Motor neuron (in vitro differentiated cells): ENCODE measurements at regions not wholly inside any gene's neighbourhood (a gene's known extent, or its start where the extent isn't known, plus 50 kb on each side); places are given as distances from the start of the nearest gene placed in this dataset.

ENCODE experiments used
- ATAC-seq, 8 experiments: fragments of 200-7000 bp; cut with Tn5 transposase; replicated peaks in 6 of 8; 2 replicates each; pipeline ENCODE4 v1.8.0; 2021; ENCODE audit warnings: mild to moderate bottlenecking in 8 of 8, moderate library complexity in 8 of 8
- H3K27ac ChIP-seq, 2 donors: fragments of 250-450 bp; sonication (Bioruptor Pico); 2 replicates each; pipeline ENCODE4 v1.9.0; 2021; ENCODE audit warnings: antibody characterized with exemption in 2 of 2, mild to moderate bottlenecking in 2 of 2, moderate library complexity in 1 of 2
- H3K4me1 ChIP-seq, 2 donors: fragments of 250-450 bp; sonication (Bioruptor Pico); replicated peaks in 1 of 2; 2 replicates each; pipeline ENCODE4 v1.6.1; 2021; ENCODE audit warnings: antibody characterized with exemption in 2 of 2, mild to moderate bottlenecking in 2 of 2, moderate library complexity in 1 of 2
- H3K4me3 ChIP-seq, 5 donors: fragments of 250-450 bp; sonication (Bioruptor Pico); 2 replicates each; pipeline ENCODE4 v1.9.0; 2021; ENCODE audit warnings: antibody characterized with exemption in 5 of 5, mild to moderate bottlenecking in 5 of 5, moderate library complexity in 4 of 5
- WGBS, 10 experiments: fragments of 450-650 bp; shearing (Covaris generic); methylation state at CpG; one replicate each; pipeline ENCODE4 v1.0.0; 2022; 5-methylcytosine and 5-hydroxymethylcytosine counted together
- in situ Hi-C, 9 experiments: fragments of 400-800 bp; cut with MboI; loops; one replicate each; pipeline ENCODE4 v1.15.0; 2021; ENCODE audit warnings: low sequenced_read_pairs in 9 of 9, low pct_unique_long_range_greater_than_20kb in 2 of 9; ENCODE audit not compliant: unreplicated experiment in 9 of 9

GRCh38 chr14:101069228-101069549, 165.7 kb upstream of the RTL1 start:
- 78 to 100% (median 85%) methylated on average over 1 to 6 of the region's 8 CpGs; no CpG with 5 or more reads in 3 of the 10 experiments for WGBS, 10 experiments
- ATAC-seq: no peak

GRCh38 chr14:101069666-101070362, 166.3 kb upstream of the RTL1 start:
- no peak for ATAC-seq
- no peak overlapping the region for H3K27ac ChIP-seq
- no peak overlapping the region for H3K4me3 ChIP-seq
- peaks cover 33 to 43% of the 10 kb centered on the region in 2 donors for H3K4me1 ChIP-seq
- in situ Hi-C loops: no loop called here
- WGBS, 10 experiments: 50 to 100% (median 95%) methylated on average over 1 to 8 of the region's 11 CpGs; no CpG with 5 or more reads in 1 of the 10 experiments

More at GRCh38 chr14:101069228-101069549, 165.7 kb upstream of the RTL1 start:
- in situ Hi-C loops: no loop called here
- H3K4me3 ChIP-seq: no peak overlapping the region
- no peak overlapping the region for H3K27ac ChIP-seq
- peaks cover 32 to 40% of the 10 kb centered on the region in 2 donors for H3K4me1 ChIP-seq

- Histone ChIP-seq H3K4me1 (peaks cover 33 to 43% of the 10 kb centered on the region in 2 donors), H3K27ac (no peak overlapping the region), H3K4me3 (no peak overlapping the region)
- 33 to 100% (median 87%) methylated on average over 1 to 8 of the region's 16 CpGs; no CpG with 5 or more reads in 2 of the 10 experiments for whole genome bisulfite sequencing, 10 experiments
- ATAC-seq: no peak
- in situ Hi-C loops: no loop called here
These were observed 167.3 kb upstream of the RTL1 start for GRCh38 chr14:101070540-101071492.

- Histone ChIP-seq H3K27ac (no peak overlapping the region), H3K4me3 (no peak overlapping the region), H3K4me1 (peaks cover 34 to 49% of the 10 kb centered on the region in 2 donors)
- no peak for ATAC-seq
- WGBS, 10 experiments: 60 to 100% (median 88%) methylated on average over 1 to 6 of the region's 12 CpGs; no CpG with 5 or more reads in 2 of the 10 experiments
- in situ Hi-C loops: no loop called here
These were observed 168.0 kb upstream of the RTL1 start for GRCh38 chr14:101071493-101071906.

- WGBS, 10 experiments: 43 to 100% (median 87%) methylated on average over 1 to 3 of the region's 10 CpGs; no CpG with 5 or more reads in 3 of the 10 experiments
- in situ Hi-C loops: no loop called here
- Histone ChIP-seq H3K27ac (peak overlapping the region; percentile 76 to 88), H3K4me3 (no peak overlapping the region), H3K4me1 (peaks cover 39 to 55% of the 10 kb centered on the region in 2 donors)
- no peak for ATAC-seq
These were observed 168.5 kb upstream of the RTL1 start for GRCh38 chr14:101072070-101072469.

- no peak overlapping the region for H3K4me3 ChIP-seq
- peaks cover 42 to 57% of the 10 kb centered on the region in 2 donors for H3K4me1 ChIP-seq
- 50 to 93% (median 73%) methylated on average over 1 to 7 of the region's 16 CpGs; no CpG with 5 or more reads in 4 of the 10 experiments for WGBS, 10 experiments
- peak overlapping the region; percentile 76 to 88 for H3K27ac ChIP-seq
- ATAC-seq: no peak
- in situ Hi-C loops: no loop called here
These were observed 169.0 kb upstream of the RTL1 start for GRCh38 chr14:101072531-101072930.

GRCh38 chr14:101072945-101073597, 169.5 kb upstream of the RTL1 start:
- peak; percentile 55 to 92 (median 83) for ATAC-seq
- H3K4me1 ChIP-seq: peaks cover 39 to 57% of the 10 kb centered on the region in 2 donors
- in situ Hi-C loops: no loop called here
- no peak overlapping the region for H3K4me3 ChIP-seq
- 44 to 75% (median 70%) methylated on average over 2 to 11 of the region's 28 CpGs; no CpG with 5 or more reads in 5 of the 10 experiments for WGBS, 10 experiments
- peak overlapping the region; percentile 76 to 88 for H3K27ac ChIP-seq

- no peak for ATAC-seq
- 70% methylated on average over 2 of the region's 7 CpGs; no CpG with 5 or more reads in 9 of the 10 experiments for WGBS, 10 experiments
- Histone ChIP-seq H3K4me1 (peaks cover 39 to 56% of the 10 kb centered on the region in 2 donors), H3K4me3 (no peak overlapping the region), H3K27ac (peak overlapping the region; percentile 71 to 88)
- in situ Hi-C loops: no loop called here
These were observed 170.1 kb upstream of the RTL1 start for GRCh38 chr14:101073598-101073965.

GRCh38 chr14:101074196-101075024, 170.9 kb upstream of the RTL1 start:
- peak in 1 of 8 experiments; percentile 6 for ATAC-seq
- in situ Hi-C loops: loop anchor here in 1 of 9 experiments (25.0 kb wide), 1 partner anchor 563 kb away; no protein-coding TSS in a partner anchor
- Histone ChIP-seq H3K4me1 (peaks cover 38 to 52% of the 10 kb centered on the region in 2 donors), H3K4me3 (no peak overlapping the region), H3K27ac (no peak overlapping the region)
- WGBS, 10 experiments: 58 to 100% (median 92%) methylated on average over 1 to 12 of the region's 13 CpGs; no CpG with 5 or more reads in 5 of the 10 experiments

GRCh38 chr14:101075025-101075800, 171.7 kb upstream of the RTL1 start:
- in situ Hi-C loops: loop anchor here in 1 of 9 experiments (25.0 kb wide), 1 partner anchor 562 kb away; no protein-coding TSS in a partner anchor
- Histone ChIP-seq H3K4me3 (no peak overlapping the region), H3K27ac (no peak overlapping the region), H3K4me1 (peaks cover 38 to 52% of the 10 kb centered on the region in 2 donors)
- peak in 1 of 8 experiments; percentile 2 for ATAC-seq
- WGBS, 10 experiments: 25 to 85% (median 70%) methylated on average over 2 to 4 of the region's 9 CpGs; no CpG with 5 or more reads in 4 of the 10 experiments

- H3K4me1 ChIP-seq: peaks cover 38 to 52% of the 10 kb centered on the region in 2 donors
- H3K27ac ChIP-seq: no peak overlapping the region
- no peak overlapping the region for H3K4me3 ChIP-seq
- WGBS, 10 experiments: 50 to 90% (median 90%) methylated on average over 2 to 4 of the region's 15 CpGs; no CpG with 5 or more reads in 5 of the 10 experiments
- in situ Hi-C loops: loop anchor here in 1 of 9 experiments (25.0 kb wide), 1 partner anchor 561 kb away; no protein-coding TSS in a partner anchor
- peak in 1 of 8 experiments; percentile 1 for ATAC-seq
These were observed 172.4 kb upstream of the RTL1 start for GRCh38 chr14:101075801-101076413.
